Tibial artery (tissue), 4 donors: ENCODE measurements at regions not wholly inside any gene's neighbourhood (a gene's known extent, or its start where the extent isn't known, plus 50 kb on each side); places are given as distances from the start of the nearest gene placed in this dataset.
"Not testable (repeated sequence)": the region's sequence is repeated elsewhere in the genome, so short reads cannot be mapped to it uniquely, and the experiment has no call there.

ENCODE experiments used
- DNase-seq, 2 donors: peaks; one replicate each; pipeline ENCODE4 v3.0.0-alpha.2; 2019
- H3K27ac ChIP-seq, 2 donors: fragments of 200-600 bp; sonication (generic) in 1 of 2; 1 replicate in 1 of 2; 2 replicates in 1 of 2; pipeline ENCODE4 v1.5.1; 2018 to 2019; ENCODE audit warnings: mild to moderate bottlenecking in 1 of 2
- H3K27me3 ChIP-seq, 2 donors: fragments of 200-600 bp; sonication (generic) in 1 of 2; one replicate each; pipeline versions ENCODE4 v1.5.1 to v1.6.0; 2016 to 2019
- H3K36me3 ChIP-seq, 3 donors: fragments of 200-600 bp; sonication (generic) in 2 of 3; one replicate each; pipeline ENCODE4 v1.5.1; 2016 to 2019; ENCODE audit warnings: mild to moderate bottlenecking in 2 of 3
- H3K4me1 ChIP-seq, 4 donors: fragments of 200-600 bp; sonication (generic) in 2 of 4; 1 replicate in 3 of 4; 2 replicates in 1 of 4; pipeline ENCODE4 v1.5.1; 2016 to 2019
- H3K4me3 ChIP-seq, 2 donors: fragments of 200-600 bp; sonication (generic) in 1 of 2; 1 replicate in 1 of 2; 2 replicates in 1 of 2; pipeline ENCODE4 v1.5.1; 2018 to 2019; ENCODE audit warnings: mild to moderate bottlenecking in 2 of 2
- H3K9me3 ChIP-seq, 3 donors: fragments of 200-600 bp; sonication (generic) in 1 of 3; one replicate each; pipeline ENCODE4 v1.5.1; 2016 to 2019
- CTCF ChIP-seq, 2 experiments: fragments of 200-600 bp in 1 of 2; fragments of 450-650 bp in 1 of 2; IDR thresholded peaks; one replicate each; pipeline ENCODE4 v1.5.1; 2017 to 2019; ENCODE audit warnings: antibody characterized with exemption in 2 of 2, mild to moderate bottlenecking in 1 of 2, moderate library complexity in 1 of 2
- intact Hi-C: fragments of 100-400 bp; cut with DNase I; formaldehyde crosslinking; loops from one replicate; pipeline ENCODE4 v1.15.0; 2023; ENCODE audit warnings: low total_unique reads

GRCh38 chrY:7320751-7321150 lies 409.2 kb upstream of the AMELY start:
- intact Hi-C loops = no loop called here
- TF ChIP-seq CTCF (IDR thresholded peaks at IDR 0.05) = no peak

GRCh38 chrY:7320171-7320570 lies 408.6 kb upstream of the AMELY start:
- H3K4me3 ChIP-seq, H3K36me3 ChIP-seq, H3K27ac ChIP-seq, intact Hi-C loops, H3K4me1 ChIP-seq, DNase-seq, H3K9me3 ChIP-seq, H3K27me3 ChIP-seq: not testable (repeated sequence)

More at GRCh38 chrY:7320751-7321150, 409.2 kb upstream of the AMELY start:
- no peaks in the 10 kb centered on the region for H3K36me3 ChIP-seq
- no peaks in the 10 kb centered on the region for H3K9me3 ChIP-seq
- H3K4me1 ChIP-seq = no peaks in the 10 kb centered on the region
- no peaks in the 10 kb centered on the region for H3K27me3 ChIP-seq
- H3K4me3 ChIP-seq = no peak overlapping the region
- H3K27ac ChIP-seq = no peak overlapping the region
- no peak for DNase-seq

GRCh38 chrY:7318122-7318521 lies 406.6 kb upstream of the AMELY start:
- no peaks in the 10 kb centered on the region for H3K4me1 ChIP-seq
- no peak for TF ChIP-seq CTCF (IDR thresholded peaks at IDR 0.05)
- no peak overlapping the region for H3K4me3 ChIP-seq
- intact Hi-C loops = no loop called here
- DNase-seq = no peak
- H3K36me3 ChIP-seq = no peaks in the 10 kb centered on the region
- H3K27ac ChIP-seq = no peak overlapping the region
- no peaks in the 10 kb centered on the region for H3K27me3 ChIP-seq
- no peaks in the 10 kb centered on the region for H3K9me3 ChIP-seq

- H3K4me3 ChIP-seq = no peak overlapping the region
- intact Hi-C loops = no loop called here
- no peaks in the 10 kb centered on the region for H3K4me1 ChIP-seq
- no peak for TF ChIP-seq CTCF (IDR thresholded peaks at IDR 0.05)
- H3K27me3 ChIP-seq = no peaks in the 10 kb centered on the region
- no peak for DNase-seq
- H3K36me3 ChIP-seq = no peaks in the 10 kb centered on the region
- H3K9me3 ChIP-seq = no peaks in the 10 kb centered on the region
- H3K27ac ChIP-seq = no peak overlapping the region
Observed at GRCh38 chrY:7317571-7317970, 406.0 kb upstream of the AMELY start.

GRCh38 chrY:7310482-7311269 lies 399.1 kb upstream of the AMELY start:
- H3K9me3 ChIP-seq = no peaks in the 10 kb centered on the region
- H3K36me3 ChIP-seq = no peaks in the 10 kb centered on the region
- no peak overlapping the region for H3K27ac ChIP-seq
- H3K4me1 ChIP-seq = no peaks in the 10 kb centered on the region
- no peak overlapping the region for H3K4me3 ChIP-seq
- intact Hi-C loops = no loop called here
- peak in 1 of 2 donors; percentile 19 for DNase-seq
- TF ChIP-seq CTCF (IDR thresholded peaks at IDR 0.05) = no peak
- no peaks in the 10 kb centered on the region for H3K27me3 ChIP-seq

- DNase-seq = no peak
- TF ChIP-seq CTCF (IDR thresholded peaks at IDR 0.05) = no peak
- no peaks in the 10 kb centered on the region for H3K9me3 ChIP-seq
- no peaks in the 10 kb centered on the region for H3K4me1 ChIP-seq
- H3K27ac ChIP-seq = no peak overlapping the region
- no peak overlapping the region for H3K4me3 ChIP-seq
- intact Hi-C loops = no loop called here
- no peaks in the 10 kb centered on the region for H3K36me3 ChIP-seq
- no peaks in the 10 kb centered on the region for H3K27me3 ChIP-seq
Observed at GRCh38 chrY:7308816-7309215, 397.3 kb upstream of the AMELY start.
